Right atrium auricular region (tissue), 2 donors: ENCODE measurements at regions not wholly inside any gene's neighbourhood (a gene's known extent, or its start where the extent isn't known, plus 50 kb on each side); places are given as distances from the start of the nearest gene placed in this dataset.

Source experiments
- DNase-seq: peaks from one replicate; pipeline ENCODE4 v3.0.0-alpha.2; 2019; ENCODE audit warnings: low spot score
- H3K27ac ChIP-seq, 2 donors: fragments of 200-600 bp; sonication (generic); 1 replicate in 1 of 2; 2 replicates in 1 of 2; pipeline ENCODE4 v1.5.1; 2016 to 2019
- H3K27me3 ChIP-seq, 2 donors: fragments of 200-600 bp; sonication (generic); one replicate each; pipeline versions ENCODE4 v1.5.1 to v1.6.0; 2017 to 2019
- H3K36me3 ChIP-seq: fragments of 200-600 bp; sonication (generic); one replicate; pipeline ENCODE4 v1.5.1; 2016
- H3K4me1 ChIP-seq, 2 donors: fragments of 200-600 bp; sonication (generic); one replicate each; pipeline versions ENCODE4 v1.5.1 to v1.6.0; 2017 to 2019
- H3K4me3 ChIP-seq, 2 donors: fragments of 200-600 bp; sonication (generic); 1 replicate in 1 of 2; 2 replicates in 1 of 2; pipeline ENCODE4 v1.5.1; 2017 to 2019; ENCODE audit warnings: mild to moderate bottlenecking in 1 of 2, moderate library complexity in 1 of 2
- H3K9me3 ChIP-seq, 2 donors: fragments of 200-600 bp; sonication (generic); one replicate each; pipeline ENCODE4 v1.5.1; 2019
- TF ChIP-seq, protein P1 (sequence below), 2 donors: fragments of 200-600 bp; sonication (generic); IDR thresholded peaks; one replicate each; pipeline ENCODE4 v1.5.1; 2019; ENCODE audit warnings: antibody characterized with exemption in 2 of 2

DNA sequence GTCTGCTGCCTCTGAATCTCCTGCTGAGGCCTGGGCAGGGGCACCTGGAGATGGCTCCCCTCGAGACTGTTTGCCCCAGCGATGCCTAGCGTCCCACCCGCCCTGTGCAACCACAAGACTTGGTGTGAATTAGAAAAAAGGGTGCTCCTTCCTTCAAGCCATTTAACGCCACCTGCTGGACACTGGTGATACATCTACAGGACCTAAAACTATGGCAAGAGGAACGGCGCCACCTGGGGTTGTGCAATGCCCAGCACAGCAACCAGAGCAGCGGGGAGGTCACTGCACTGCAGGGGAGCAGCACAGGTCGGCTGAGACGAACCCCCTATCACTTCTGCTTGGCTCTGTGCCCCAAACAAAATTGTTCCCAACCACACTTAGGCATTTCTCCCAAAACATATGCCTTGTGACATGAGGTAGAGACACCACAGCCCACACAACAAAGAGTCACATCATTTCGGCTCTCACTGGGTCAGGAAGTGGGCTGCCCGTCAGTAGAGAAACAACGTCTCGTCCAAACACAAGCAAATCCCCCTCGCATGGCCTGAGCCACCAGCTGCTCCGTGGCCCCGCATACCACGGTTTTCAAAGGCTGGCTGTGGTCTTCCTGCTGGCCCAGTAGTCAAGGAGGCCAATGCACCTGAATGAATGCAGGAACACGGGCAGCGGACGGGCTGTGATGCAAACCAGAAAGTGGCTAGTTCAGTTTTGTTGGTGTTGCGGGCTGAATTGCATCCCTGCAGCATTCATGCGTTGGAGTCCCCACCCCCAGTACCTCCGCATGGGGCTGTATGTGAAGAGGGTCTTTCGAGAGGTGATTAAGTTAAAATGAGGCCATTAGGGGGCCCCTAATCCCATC, 171.9 kb downstream of the SHANK2 start:
- H3K9me3 ChIP-seq, result peaks cover 0 to 17% of the 10 kb centered on the region in 2 donors
- TF ChIP-seq, protein P1, sequence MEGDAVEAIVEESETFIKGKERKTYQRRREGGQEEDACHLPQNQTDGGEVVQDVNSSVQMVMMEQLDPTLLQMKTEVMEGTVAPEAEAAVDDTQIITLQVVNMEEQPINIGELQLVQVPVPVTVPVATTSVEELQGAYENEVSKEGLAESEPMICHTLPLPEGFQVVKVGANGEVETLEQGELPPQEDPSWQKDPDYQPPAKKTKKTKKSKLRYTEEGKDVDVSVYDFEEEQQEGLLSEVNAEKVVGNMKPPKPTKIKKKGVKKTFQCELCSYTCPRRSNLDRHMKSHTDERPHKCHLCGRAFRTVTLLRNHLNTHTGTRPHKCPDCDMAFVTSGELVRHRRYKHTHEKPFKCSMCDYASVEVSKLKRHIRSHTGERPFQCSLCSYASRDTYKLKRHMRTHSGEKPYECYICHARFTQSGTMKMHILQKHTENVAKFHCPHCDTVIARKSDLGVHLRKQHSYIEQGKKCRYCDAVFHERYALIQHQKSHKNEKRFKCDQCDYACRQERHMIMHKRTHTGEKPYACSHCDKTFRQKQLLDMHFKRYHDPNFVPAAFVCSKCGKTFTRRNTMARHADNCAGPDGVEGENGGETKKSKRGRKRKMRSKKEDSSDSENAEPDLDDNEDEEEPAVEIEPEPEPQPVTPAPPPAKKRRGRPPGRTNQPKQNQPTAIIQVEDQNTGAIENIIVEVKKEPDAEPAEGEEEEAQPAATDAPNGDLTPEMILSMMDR (IDR thresholded peaks at IDR 0.05), result peak in 1 of 2 donors; percentile 60
- DNase-seq, result no peak

GRCh38 chr11:71079795-71080194, 172.6 kb downstream of the SHANK2 start:
- TF ChIP-seq, protein P1 (IDR thresholded peaks at IDR 0.05), result no peak
- H3K27me3 ChIP-seq, result no peaks in the 10 kb centered on the region

More for the DNA sequence above, 171.9 kb downstream of the SHANK2 start:
- Histone ChIP-seq H3K27me3 (no peaks in the 10 kb centered on the region), H3K4me3 (no peak overlapping the region), H3K27ac (no peak overlapping the region), H3K4me1 (no peaks in the 10 kb centered on the region), H3K36me3 (no peaks in the 10 kb centered on the region)

GRCh38 chr11:71078482-71078881, 173.9 kb downstream of the SHANK2 start:
- TF ChIP-seq, protein P1 (IDR thresholded peaks at IDR 0.05), result no peak
- Histone ChIP-seq H3K4me3 (no peak overlapping the region), H3K27ac (no peak overlapping the region), H3K36me3 (no peaks in the 10 kb centered on the region), H3K9me3 (peaks cover 0 to 17% of the 10 kb centered on the region in 2 donors), H3K4me1 (no peaks in the 10 kb centered on the region), H3K27me3 (no peaks in the 10 kb centered on the region)
- no peak for DNase-seq

More at GRCh38 chr11:71079795-71080194, 172.6 kb downstream of the SHANK2 start:
- Histone ChIP-seq H3K36me3 (no peaks in the 10 kb centered on the region), H3K4me3 (no peak overlapping the region), H3K9me3 (peaks cover 0 to 17% of the 10 kb centered on the region in 2 donors), H3K27ac (no peak overlapping the region), H3K4me1 (no peaks in the 10 kb centered on the region)
- no peak for DNase-seq

DNA sequence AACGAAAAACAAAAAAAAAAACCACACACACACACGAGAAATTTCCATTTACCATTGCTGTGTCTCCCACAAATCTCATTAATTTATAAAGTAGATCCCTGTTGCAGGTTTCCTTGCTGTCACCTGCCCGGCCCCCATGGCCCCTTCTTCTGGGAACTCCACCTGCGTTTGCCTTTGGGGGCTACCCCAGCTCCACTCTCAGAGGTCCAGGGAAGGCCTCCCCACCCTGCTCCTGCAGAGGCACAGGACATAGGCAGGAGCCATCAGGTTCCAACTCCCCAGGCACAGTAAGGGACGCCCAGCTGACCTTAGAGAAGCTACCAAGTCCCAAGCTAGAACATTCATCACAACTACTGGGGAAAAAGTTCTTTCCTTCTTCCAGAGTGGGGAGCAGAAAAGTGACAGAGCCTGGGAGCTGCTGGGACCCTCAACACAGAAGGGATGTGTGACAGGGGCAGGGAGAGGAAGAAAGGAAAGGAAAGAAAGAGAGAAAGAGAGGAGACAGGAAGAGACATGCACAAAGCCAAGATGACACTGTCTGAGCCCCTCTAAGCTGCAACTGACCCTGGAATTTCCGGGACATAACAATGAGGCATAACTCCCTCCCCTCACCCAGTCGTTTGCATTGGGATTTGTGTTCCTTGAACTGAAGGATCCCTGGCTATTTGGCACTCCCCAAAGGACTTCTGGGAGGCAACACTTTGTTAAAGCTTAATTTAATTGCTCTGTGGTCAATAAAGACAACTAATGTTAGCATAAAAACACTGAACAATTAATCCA, 175.7 kb downstream of the SHANK2 start:
- Histone ChIP-seq H3K27ac (no peak overlapping the region), H3K36me3 (no peaks in the 10 kb centered on the region), H3K9me3 (peaks cover 0 to 17% of the 10 kb centered on the region in 2 donors), H3K27me3 (no peaks in the 10 kb centered on the region), H3K4me3 (no peak overlapping the region), H3K4me1 (no peaks in the 10 kb centered on the region)
- TF ChIP-seq, protein P1 (IDR thresholded peaks at IDR 0.05), result no peak
- DNase-seq, result no peak

GRCh38 chr11:71075871-71076420, 176.4 kb downstream of the SHANK2 start:
- TF ChIP-seq, protein P1 (IDR thresholded peaks at IDR 0.05), result no peak
- no peaks in the 10 kb centered on the region for H3K4me1 ChIP-seq
- H3K27ac ChIP-seq, result no peak overlapping the region
- no peak overlapping the region for H3K4me3 ChIP-seq
- H3K27me3 ChIP-seq, result no peaks in the 10 kb centered on the region
- DNase-seq, result no peak
- peaks cover 0 to 17% of the 10 kb centered on the region in 2 donors for H3K9me3 ChIP-seq
- no peaks in the 10 kb centered on the region for H3K36me3 ChIP-seq
